ENCODE measurements at regions not wholly inside any gene's neighbourhood (a gene's known extent, or its start where the extent isn't known, plus 50 kb on each side); places are given as distances from the start of the nearest gene placed in this dataset.

GRCh38 chr11:119816660-119817059 lies 87.7 kb upstream of the NECTIN1 start:
- Mint-ChIP-seq H3K4me1 (no peaks in the 10 kb centered on the region), H3K27ac (ENCODE audit: unreplicated experiment) (no peak overlapping the region), H3K27me3 (ENCODE audit: low read depth) (no peaks in the 10 kb centered on the region), H3K36me3 (ENCODE audit: low read depth) (no peaks in the 10 kb centered on the region), H3K9me3 (peaks cover 3% of the 10 kb centered on the region), H3K4me3 (no peak overlapping the region)
- no peak for DNase-seq (ENCODE audit: low read depth, low spot score)
- no peak for TF ChIP-seq CTCF (conservative IDR thresholded peaks at IDR 0.05)

- Mint-ChIP-seq H3K27ac (ENCODE audit: unreplicated experiment) (no peak overlapping the region), H3K27me3 (ENCODE audit: low read depth) (peaks cover 4% of the 10 kb centered on the region), H3K4me3 (no peak overlapping the region), H3K9me3 (peaks cover 3% of the 10 kb centered on the region), H3K4me1 (no peaks in the 10 kb centered on the region), H3K36me3 (ENCODE audit: low read depth) (no peaks in the 10 kb centered on the region)
- no peak for TF ChIP-seq CTCF (conservative IDR thresholded peaks at IDR 0.05)
- DNase-seq (ENCODE audit: low read depth, low spot score) = no peak
Observed at GRCh38 chr11:119814766-119815165, 85.8 kb upstream of the NECTIN1 start.

- Mint-ChIP-seq H3K27ac (ENCODE audit: unreplicated experiment) (no peak overlapping the region), H3K4me3 (no peak overlapping the region), H3K36me3 (ENCODE audit: low read depth) (no peaks in the 10 kb centered on the region), H3K27me3 (ENCODE audit: low read depth) (peaks cover 4% of the 10 kb centered on the region), H3K4me1 (peaks cover 6% of the 10 kb centered on the region), H3K9me3 (peaks cover 3% of the 10 kb centered on the region)
- TF ChIP-seq CTCF (conservative IDR thresholded peaks at IDR 0.05) = no peak
- DNase-seq (ENCODE audit: low read depth, low spot score) = no peak
Observed at GRCh38 chr11:119810478-119811232, 81.7 kb upstream of the NECTIN1 start.

- Mint-ChIP-seq H3K4me3 (no peak overlapping the region), H3K27ac (ENCODE audit: unreplicated experiment) (no peak overlapping the region), H3K4me1 (peaks cover 6% of the 10 kb centered on the region), H3K9me3 (peaks cover 3% of the 10 kb centered on the region), H3K36me3 (ENCODE audit: low read depth) (no peaks in the 10 kb centered on the region), H3K27me3 (ENCODE audit: low read depth) (peaks cover 4% of the 10 kb centered on the region)
- DNase-seq (ENCODE audit: low read depth, low spot score) = no peak
- TF ChIP-seq CTCF (conservative IDR thresholded peaks at IDR 0.05) = no peak
Observed at GRCh38 chr11:119809346-119809745, 80.3 kb upstream of the NECTIN1 start.

GRCh38 chr11:119808407-119809185 lies 79.6 kb upstream of the NECTIN1 start:
- H3K36me3 Mint-ChIP-seq (ENCODE audit: low read depth) = no peaks in the 10 kb centered on the region
- TF ChIP-seq CTCF (conservative IDR thresholded peaks at IDR 0.05) = no peak
- H3K4me1 Mint-ChIP-seq = peaks cover 6% of the 10 kb centered on the region
- no peak overlapping the region for H3K27ac Mint-ChIP-seq (ENCODE audit: unreplicated experiment)
- DNase-seq (ENCODE audit: low read depth, low spot score) = no peak
- H3K27me3 Mint-ChIP-seq (ENCODE audit: low read depth) = peaks cover 4% of the 10 kb centered on the region
- H3K4me3 Mint-ChIP-seq = no peak overlapping the region
- no peaks in the 10 kb centered on the region for H3K9me3 Mint-ChIP-seq
